ENCODE measurements at regions not wholly inside any gene's neighbourhood (a gene's known extent, or its start where the extent isn't known, plus 50 kb on each side); places are given as distances from the start of the nearest gene placed in this dataset.

- TF ChIP-seq CTCF (IDR thresholded peaks at IDR 0.05; ENCODE audit: borderline replicate concordance) = no peak
- H3K36me3 ChIP-seq = no peaks in the 10 kb centered on the region
- DNase-seq = no peak
- no peaks in the 10 kb centered on the region for H3K27me3 ChIP-seq (ENCODE audit: low read depth)
- intact Hi-C loops (cut with micrococcal nuclease) = no loop called here
- no peaks in the 10 kb centered on the region for H3K9me3 ChIP-seq (replicated peaks)
- no peak overlapping the region for H3K4me3 ChIP-seq
- H3K4me1 ChIP-seq = peaks cover 20% of the 10 kb centered on the region
- H3K27ac ChIP-seq (replicated peaks) = no peak overlapping the region
Measured at GRCh38 chr13:106678646-106679418, 110.9 kb upstream of the ARGLU1 start.

- no peak for TF ChIP-seq CTCF (IDR thresholded peaks at IDR 0.05; ENCODE audit: borderline replicate concordance)
- no peak for DNase-seq
- Histone ChIP-seq H3K4me3 (no peak overlapping the region), H3K9me3 (replicated peaks) (peaks cover 5% of the 10 kb centered on the region), H3K27me3 (ENCODE audit: low read depth) (no peaks in the 10 kb centered on the region), H3K36me3 (no peaks in the 10 kb centered on the region), H3K4me1 (peaks cover 3% of the 10 kb centered on the region), H3K27ac (replicated peaks) (no peak overlapping the region)
- intact Hi-C loops (cut with micrococcal nuclease) = no loop called here
Measured at GRCh38 chr13:106675311-106675710, 107.4 kb upstream of the ARGLU1 start.

- no peak overlapping the region for H3K4me3 ChIP-seq
- no peaks in the 10 kb centered on the region for H3K27me3 ChIP-seq (ENCODE audit: low read depth)
- no peaks in the 10 kb centered on the region for H3K9me3 ChIP-seq (replicated peaks)
- no peak for TF ChIP-seq CTCF (IDR thresholded peaks at IDR 0.05; ENCODE audit: borderline replicate concordance)
- no peak for DNase-seq
- H3K36me3 ChIP-seq = no peaks in the 10 kb centered on the region
- H3K4me1 ChIP-seq = peaks cover 9% of the 10 kb centered on the region
- H3K27ac ChIP-seq (replicated peaks) = no peak overlapping the region
- intact Hi-C loops (cut with micrococcal nuclease) = no loop called here
Measured at GRCh38 chr13:106660746-106661625, 93.0 kb upstream of the ARGLU1 start.

- intact Hi-C loops (cut with micrococcal nuclease) = no loop called here
- H3K36me3 ChIP-seq = no peaks in the 10 kb centered on the region
- H3K27ac ChIP-seq (replicated peaks) = no peak overlapping the region
- DNase-seq = no peak
- TF ChIP-seq CTCF (IDR thresholded peaks at IDR 0.05; ENCODE audit: borderline replicate concordance) = no peak
- H3K27me3 ChIP-seq (ENCODE audit: low read depth) = no peaks in the 10 kb centered on the region
- no peaks in the 10 kb centered on the region for H3K9me3 ChIP-seq (replicated peaks)
- no peak overlapping the region for H3K4me3 ChIP-seq
- H3K4me1 ChIP-seq = peaks cover 9% of the 10 kb centered on the region
Measured at GRCh38 chr13:106657104-106657503, 89.2 kb upstream of the ARGLU1 start.

GRCh38 chr13:106656186-106656585 lies 88.2 kb upstream of the ARGLU1 start:
- no peaks in the 10 kb centered on the region for H3K27me3 ChIP-seq (ENCODE audit: low read depth)
- H3K4me3 ChIP-seq = no peak overlapping the region
- H3K27ac ChIP-seq (replicated peaks) = no peak overlapping the region
- no peak for TF ChIP-seq CTCF (IDR thresholded peaks at IDR 0.05; ENCODE audit: borderline replicate concordance)
- H3K36me3 ChIP-seq = no peaks in the 10 kb centered on the region
- intact Hi-C loops (cut with micrococcal nuclease) = no loop called here
- DNase-seq = no peak
- H3K4me1 ChIP-seq = peaks cover 9% of the 10 kb centered on the region
- no peaks in the 10 kb centered on the region for H3K9me3 ChIP-seq (replicated peaks)

Data from left ventricle myocardium inferior (tissue), 1 donor.